ENCODE measurements at regions not wholly inside any gene's neighbourhood (a gene's known extent, or its start where the extent isn't known, plus 50 kb on each side); places are given as distances from the start of the nearest gene placed in this dataset.

DNA sequence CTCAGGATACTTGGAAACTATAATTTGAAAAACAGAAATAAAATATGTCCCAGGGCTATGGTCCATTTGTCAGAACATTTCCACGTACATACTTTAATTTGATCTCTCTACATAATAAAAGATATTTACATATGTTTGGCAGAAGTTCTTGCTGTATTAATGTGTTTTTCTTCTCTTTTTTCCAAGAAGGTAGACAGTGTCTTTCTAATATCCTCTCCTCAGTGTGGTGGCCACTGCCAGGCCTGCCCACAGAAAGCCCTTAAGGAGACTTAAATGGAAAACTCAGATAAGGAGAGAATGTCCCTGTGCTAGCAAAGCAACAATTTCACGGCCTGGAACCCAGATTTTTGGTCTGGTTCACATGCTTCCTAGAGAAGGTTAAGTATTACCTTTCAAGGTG is 76.5 kb upstream of the ARHGEF26 start:
- no peak for TF ChIP-seq CTCF (conservative IDR thresholded peaks at IDR 0.05; ENCODE audit: low read depth, low read length)
- H3K27ac ChIP-seq = no peak overlapping the region
- H3K27me3 ChIP-seq (ENCODE audit: insufficient read depth, low read depth) = no peaks in the 10 kb centered on the region
- no peak overlapping the region for H3K4me2 ChIP-seq
- H4K20me1 ChIP-seq (ENCODE audit: insufficient read depth) = no peaks in the 10 kb centered on the region
- no peak overlapping the region for H2AFZ ChIP-seq (ENCODE audit: low read depth)
- H3K36me3 ChIP-seq (ENCODE audit: insufficient read depth) = no peaks in the 10 kb centered on the region
- no peaks in the 10 kb centered on the region for H3K4me1 ChIP-seq (ENCODE audit: low read depth, poor library complexity, severe bottlenecking)
- H3K9ac ChIP-seq = no peak overlapping the region
- H3K79me2 ChIP-seq (ENCODE audit: insufficient read depth, low read depth) = no peaks in the 10 kb centered on the region
- no peak overlapping the region for H3K4me3 ChIP-seq (IDR thresholded peaks at IDR 0.05; ENCODE audit: insufficient read depth, low read depth, low read length)

DNA sequence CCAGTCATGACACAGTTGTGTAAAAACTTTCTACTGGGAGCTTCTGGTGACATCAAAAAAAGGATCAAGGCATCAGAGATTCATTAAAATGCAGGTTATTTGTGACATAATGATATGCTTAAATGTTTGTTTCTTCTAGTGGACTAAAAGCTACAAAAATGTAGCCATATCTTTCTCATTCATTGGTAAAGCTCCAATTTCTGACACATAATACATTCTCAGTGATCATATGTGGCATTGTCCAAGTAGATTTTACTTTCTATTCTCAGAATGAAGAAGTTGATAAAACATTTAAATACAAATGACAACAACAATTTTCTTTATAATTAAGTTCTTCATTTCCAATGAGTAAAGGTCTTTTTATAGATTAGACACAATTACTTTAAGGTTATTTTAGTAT is 71.0 kb upstream of the ARHGEF26 start:
- no peaks in the 10 kb centered on the region for H4K20me1 ChIP-seq (ENCODE audit: insufficient read depth)
- no peak overlapping the region for H3K27ac ChIP-seq
- no peak overlapping the region for H3K9ac ChIP-seq
- no peak overlapping the region for H2AFZ ChIP-seq (ENCODE audit: low read depth)
- no peaks in the 10 kb centered on the region for H3K36me3 ChIP-seq (ENCODE audit: insufficient read depth)
- H3K4me2 ChIP-seq = no peak overlapping the region
- no peak for TF ChIP-seq CTCF (conservative IDR thresholded peaks at IDR 0.05; ENCODE audit: low read depth, low read length)
- no peaks in the 10 kb centered on the region for H3K27me3 ChIP-seq (ENCODE audit: insufficient read depth, low read depth)
- H3K4me1 ChIP-seq (ENCODE audit: low read depth, poor library complexity, severe bottlenecking) = no peaks in the 10 kb centered on the region
- H3K4me3 ChIP-seq (IDR thresholded peaks at IDR 0.05; ENCODE audit: insufficient read depth, low read depth, low read length) = no peak overlapping the region
- H3K79me2 ChIP-seq (ENCODE audit: insufficient read depth, low read depth) = no peaks in the 10 kb centered on the region

- no peak overlapping the region for H3K4me2 ChIP-seq
- H3K9ac ChIP-seq = no peak overlapping the region
- H3K27me3 ChIP-seq (ENCODE audit: insufficient read depth, low read depth) = no peaks in the 10 kb centered on the region
- H3K4me3 ChIP-seq (IDR thresholded peaks at IDR 0.05; ENCODE audit: insufficient read depth, low read depth, low read length) = no peak overlapping the region
- no peak overlapping the region for H3K27ac ChIP-seq
- H3K79me2 ChIP-seq (ENCODE audit: insufficient read depth, low read depth) = no peaks in the 10 kb centered on the region
- no peaks in the 10 kb centered on the region for H4K20me1 ChIP-seq (ENCODE audit: insufficient read depth)
- H3K36me3 ChIP-seq (ENCODE audit: insufficient read depth) = no peaks in the 10 kb centered on the region
- no peak for TF ChIP-seq CTCF (conservative IDR thresholded peaks at IDR 0.05; ENCODE audit: low read depth, low read length)
- no peak overlapping the region for H2AFZ ChIP-seq (ENCODE audit: low read depth)
- H3K4me1 ChIP-seq (ENCODE audit: low read depth, poor library complexity, severe bottlenecking) = no peaks in the 10 kb centered on the region
Observed at GRCh38 chr3:154050766-154051165, 70.4 kb upstream of the ARHGEF26 start.

GRCh38 chr3:154059833-154060232 is 61.4 kb upstream of the ARHGEF26 start:
- H3K27me3 ChIP-seq (ENCODE audit: insufficient read depth, low read depth) = no peaks in the 10 kb centered on the region
- H3K4me1 ChIP-seq (ENCODE audit: low read depth, poor library complexity, severe bottlenecking) = no peaks in the 10 kb centered on the region
- H3K27ac ChIP-seq = no peak overlapping the region
- no peak overlapping the region for H2AFZ ChIP-seq (ENCODE audit: low read depth)
- H3K4me2 ChIP-seq = no peak overlapping the region
- no peaks in the 10 kb centered on the region for H3K36me3 ChIP-seq (ENCODE audit: insufficient read depth)
- H3K9ac ChIP-seq = no peak overlapping the region
- H4K20me1 ChIP-seq (ENCODE audit: insufficient read depth) = no peaks in the 10 kb centered on the region
- no peaks in the 10 kb centered on the region for H3K79me2 ChIP-seq (ENCODE audit: insufficient read depth, low read depth)
- no peak for TF ChIP-seq CTCF (conservative IDR thresholded peaks at IDR 0.05; ENCODE audit: low read depth, low read length)
- H3K4me3 ChIP-seq (IDR thresholded peaks at IDR 0.05; ENCODE audit: insufficient read depth, low read depth, low read length) = no peak overlapping the region
